DMS 273 (cell line): ENCODE measurements at regions not wholly inside any gene's neighbourhood (a gene's known extent, or its start where the extent isn't known, plus 50 kb on each side); places are given as distances from the start of the nearest gene placed in this dataset.
"Not testable (repeated sequence)": the region's sequence is repeated elsewhere in the genome, so short reads cannot be mapped to it uniquely, and the experiment has no call there.

Source experiments
- DNase-seq: peaks from one replicate; lab custom pipeline; 2025; ENCODE audit not compliant: unreplicated experiment; lab: John Stamatoyannopoulos, UW

- no peak for DNase-seq
Measured at GRCh38 chr2:210860276-210860675, 303.9 kb downstream of the CPS1 start.

GRCh38 chr2:210861038-210861665 is 304.8 kb downstream of the CPS1 start:
- no peak for DNase-seq

- no peak for DNase-seq
Measured at GRCh38 chr2:210862283-210863065, 306.1 kb downstream of the CPS1 start.

- DNase-seq: no peak
Measured at GRCh38 chr2:210863283-210863682, 306.9 kb downstream of the CPS1 start.

- not testable (repeated sequence) for DNase-seq
Measured at GRCh38 chr2:210871566-210871965, 315.2 kb downstream of the CPS1 start.

GRCh38 chr2:210873631-210874030 is 317.2 kb downstream of the CPS1 start:
- DNase-seq: no peak

GRCh38 chr2:210884227-210884626 is 327.8 kb downstream of the CPS1 start:
- DNase-seq: no peak

- DNase-seq: no peak
Measured at GRCh38 chr2:210888035-210888434, 331.6 kb downstream of the CPS1 start.

- DNase-seq: peak; percentile 1
Measured at GRCh38 chr2:210895132-210895531, 338.7 kb downstream of the CPS1 start.

- no peak for DNase-seq
Measured at GRCh38 chr2:210899131-210899530, 342.7 kb downstream of the CPS1 start.

- DNase-seq: no peak
Measured at GRCh38 chr2:210901326-210901725, 344.9 kb downstream of the CPS1 start.

- DNase-seq: no peak
Measured at GRCh38 chr2:210912779-210913178, 356.4 kb downstream of the CPS1 start.

GRCh38 chr2:210913461-210913860 is 357.1 kb downstream of the CPS1 start:
- no peak for DNase-seq

GRCh38 chr2:210915912-210916311 is 359.5 kb downstream of the CPS1 start:
- no peak for DNase-seq

GRCh38 chr2:210917465-210917864 is 361.1 kb downstream of the CPS1 start:
- DNase-seq: no peak

- DNase-seq: no peak
Measured at GRCh38 chr2:210919128-210919527, 362.7 kb downstream of the CPS1 start.

GRCh38 chr2:210922419-210922818 is 366.0 kb downstream of the CPS1 start:
- DNase-seq: no peak

GRCh38 chr2:210928714-210929113 is 372.3 kb downstream of the CPS1 start:
- no peak for DNase-seq

- DNase-seq: no peak
Measured at GRCh38 chr2:210938228-210938627, 381.8 kb downstream of the CPS1 start.

- no peak for DNase-seq
Measured at GRCh38 chr2:210946395-210946794, 390.0 kb downstream of the CPS1 start.

- not testable (repeated sequence) for DNase-seq
Measured at GRCh38 chr2:210950434-210951060, 394.1 kb downstream of the CPS1 start.

GRCh38 chr2:210954386-210954907 is 398.0 kb downstream of the CPS1 start:
- peak; percentile 1 for DNase-seq
